ENCODE measurements at regions not wholly inside any gene's neighbourhood (a gene's known extent, or its start where the extent isn't known, plus 50 kb on each side); places are given as distances from the start of the nearest gene placed in this dataset.

DNA sequence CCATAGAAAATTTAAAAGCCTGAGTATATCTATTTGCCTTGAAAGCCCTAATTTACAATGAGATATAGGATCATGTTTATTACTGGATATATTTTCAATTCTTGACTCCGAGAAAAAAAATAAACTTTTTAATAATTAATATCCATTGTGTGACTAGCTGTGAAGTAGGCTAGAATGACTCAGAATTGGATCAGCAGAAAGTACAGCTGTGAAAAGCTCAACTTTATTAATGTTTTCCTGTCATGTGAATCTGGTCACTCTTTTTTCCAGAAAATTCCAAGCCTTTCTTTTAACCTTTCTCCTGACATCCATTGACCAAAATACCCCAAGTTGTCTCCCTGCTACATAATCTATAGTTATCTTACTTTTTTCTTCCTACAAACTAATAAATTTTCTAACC is 171.8 kb upstream of the PACRGL start:
- Mint-ChIP-seq H3K27ac (ENCODE audit: unreplicated experiment) (no peak overlapping the region), H3K9me3 (ENCODE audit: unreplicated experiment) (no peaks in the 10 kb centered on the region), H3K4me1 (ENCODE audit: unreplicated experiment) (no peaks in the 10 kb centered on the region), H3K36me3 (ENCODE audit: low read depth, unreplicated experiment) (no peaks in the 10 kb centered on the region), H3K27me3 (ENCODE audit: unreplicated experiment) (no peaks in the 10 kb centered on the region), H3K4me3 (ENCODE audit: unreplicated experiment) (no peak overlapping the region)
- DNase-seq (ENCODE audit: low spot score), result no peak
- TF ChIP-seq, protein P1, sequence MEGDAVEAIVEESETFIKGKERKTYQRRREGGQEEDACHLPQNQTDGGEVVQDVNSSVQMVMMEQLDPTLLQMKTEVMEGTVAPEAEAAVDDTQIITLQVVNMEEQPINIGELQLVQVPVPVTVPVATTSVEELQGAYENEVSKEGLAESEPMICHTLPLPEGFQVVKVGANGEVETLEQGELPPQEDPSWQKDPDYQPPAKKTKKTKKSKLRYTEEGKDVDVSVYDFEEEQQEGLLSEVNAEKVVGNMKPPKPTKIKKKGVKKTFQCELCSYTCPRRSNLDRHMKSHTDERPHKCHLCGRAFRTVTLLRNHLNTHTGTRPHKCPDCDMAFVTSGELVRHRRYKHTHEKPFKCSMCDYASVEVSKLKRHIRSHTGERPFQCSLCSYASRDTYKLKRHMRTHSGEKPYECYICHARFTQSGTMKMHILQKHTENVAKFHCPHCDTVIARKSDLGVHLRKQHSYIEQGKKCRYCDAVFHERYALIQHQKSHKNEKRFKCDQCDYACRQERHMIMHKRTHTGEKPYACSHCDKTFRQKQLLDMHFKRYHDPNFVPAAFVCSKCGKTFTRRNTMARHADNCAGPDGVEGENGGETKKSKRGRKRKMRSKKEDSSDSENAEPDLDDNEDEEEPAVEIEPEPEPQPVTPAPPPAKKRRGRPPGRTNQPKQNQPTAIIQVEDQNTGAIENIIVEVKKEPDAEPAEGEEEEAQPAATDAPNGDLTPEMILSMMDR (IDR thresholded peaks at IDR 0.05; ENCODE audit: unreplicated experiment), result no peak

- Mint-ChIP-seq H3K4me1 (ENCODE audit: unreplicated experiment) (no peaks in the 10 kb centered on the region), H3K9me3 (ENCODE audit: unreplicated experiment) (no peaks in the 10 kb centered on the region), H3K4me3 (ENCODE audit: unreplicated experiment) (no peak overlapping the region), H3K27me3 (ENCODE audit: unreplicated experiment) (no peaks in the 10 kb centered on the region), H3K36me3 (ENCODE audit: low read depth, unreplicated experiment) (no peaks in the 10 kb centered on the region), H3K27ac (ENCODE audit: unreplicated experiment) (no peak overlapping the region)
- TF ChIP-seq, protein P1 (IDR thresholded peaks at IDR 0.05; ENCODE audit: unreplicated experiment), result no peak
- no peak for DNase-seq (ENCODE audit: low spot score)
These were observed 170.6 kb upstream of the PACRGL start for GRCh38 chr4:20529691-20530090.

- Mint-ChIP-seq H3K9me3 (ENCODE audit: unreplicated experiment) (no peaks in the 10 kb centered on the region), H3K27ac (ENCODE audit: unreplicated experiment) (no peak overlapping the region)
- DNase-seq (ENCODE audit: low spot score), result no peak
These were observed 168.0 kb upstream of the PACRGL start for GRCh38 chr4:20532116-20532790.

DNA sequence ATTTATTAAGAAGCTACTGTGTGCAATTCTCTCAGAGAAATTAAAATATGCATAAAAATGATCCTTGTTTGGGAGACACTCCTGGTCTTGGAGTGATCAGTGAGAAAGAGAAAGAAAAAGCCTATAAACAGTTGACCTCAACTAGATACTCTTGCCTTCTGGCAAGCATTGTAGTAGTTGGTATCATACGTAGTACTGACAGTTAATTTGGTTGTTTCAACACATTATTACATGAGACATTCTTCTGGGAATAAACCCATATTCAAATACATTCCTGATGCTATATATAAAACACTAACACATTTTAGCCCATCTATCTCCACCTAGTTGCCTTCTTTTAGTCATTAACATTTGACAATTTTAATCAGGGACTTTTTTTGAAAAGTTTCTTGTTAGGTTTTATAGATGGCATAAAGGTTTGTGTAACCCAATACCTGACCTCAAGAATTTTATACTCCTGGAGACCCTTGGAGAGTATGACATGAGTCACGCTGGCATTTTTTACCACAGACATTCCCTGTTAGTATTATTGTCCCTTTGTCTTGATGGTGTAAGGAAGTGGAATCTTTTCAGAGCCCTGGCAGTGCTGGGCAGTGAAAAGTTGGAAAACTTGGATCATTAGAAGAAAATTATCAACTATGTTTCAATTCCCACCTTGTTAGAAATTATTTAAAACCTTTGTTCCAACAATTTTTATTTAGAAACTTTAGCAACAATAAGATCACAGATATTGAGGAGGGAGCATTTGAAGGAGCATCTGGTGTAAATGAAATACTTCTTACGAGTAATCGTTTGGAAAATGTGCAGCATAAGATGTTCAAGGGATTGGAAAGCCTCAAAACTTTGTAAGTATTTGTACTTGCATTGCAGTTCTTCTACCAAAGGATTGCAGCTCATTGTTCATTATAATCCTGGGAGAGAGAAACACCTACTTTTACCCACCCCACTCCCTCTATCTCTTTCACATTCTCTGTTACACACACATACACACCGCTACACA is 167.1 kb upstream of the PACRGL start:
- Mint-ChIP-seq H3K4me3 (ENCODE audit: unreplicated experiment) (no peak overlapping the region), H3K36me3 (ENCODE audit: low read depth, unreplicated experiment) (no peaks in the 10 kb centered on the region), H3K27me3 (ENCODE audit: unreplicated experiment) (peaks cover 2% of the 10 kb centered on the region), H3K4me1 (ENCODE audit: unreplicated experiment) (no peaks in the 10 kb centered on the region), H3K27ac (ENCODE audit: unreplicated experiment) (no peak overlapping the region), H3K9me3 (ENCODE audit: unreplicated experiment) (no peaks in the 10 kb centered on the region)
- DNase-seq (ENCODE audit: low spot score), result no peak
- TF ChIP-seq, protein P1 (IDR thresholded peaks at IDR 0.05; ENCODE audit: unreplicated experiment), result no peak

More at GRCh38 chr4:20532116-20532790, 168.0 kb upstream of the PACRGL start:
- Mint-ChIP-seq H3K36me3 (ENCODE audit: low read depth, unreplicated experiment) (no peaks in the 10 kb centered on the region), H3K4me1 (ENCODE audit: unreplicated experiment) (no peaks in the 10 kb centered on the region), H3K27me3 (ENCODE audit: unreplicated experiment) (peaks cover 2% of the 10 kb centered on the region), H3K4me3 (ENCODE audit: unreplicated experiment) (no peak overlapping the region)
- TF ChIP-seq, protein P1 (IDR thresholded peaks at IDR 0.05; ENCODE audit: unreplicated experiment), result no peak
